ENCODE measurements at regions not wholly inside any gene's neighbourhood (a gene's known extent, or its start where the extent isn't known, plus 50 kb on each side); places are given as distances from the start of the nearest gene placed in this dataset.

DNA sequence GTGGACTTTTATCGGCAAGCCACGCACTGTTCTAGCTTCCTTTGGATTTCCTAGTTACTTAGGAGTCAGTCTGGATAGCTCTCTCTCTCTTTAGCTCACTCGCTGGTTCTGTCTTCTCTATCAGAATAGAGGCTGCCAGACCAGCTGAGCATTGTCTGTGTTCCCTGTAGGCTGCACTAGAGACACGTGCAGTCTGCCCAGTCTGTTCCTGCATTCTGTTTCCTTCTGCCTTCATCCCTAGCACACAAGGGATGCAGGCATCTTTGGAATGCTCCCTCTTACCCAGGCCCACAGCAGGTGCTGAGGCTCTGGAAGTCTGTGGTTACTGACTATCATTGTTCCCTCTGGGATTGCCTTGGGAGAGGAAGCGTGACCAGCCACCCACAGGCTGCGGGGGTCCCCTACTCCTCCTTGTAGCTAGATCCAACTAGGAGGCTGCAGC is 322.8 kb downstream of the ZNF621 start:
- H2AK5ac ChIP-seq (ENCODE audit: low read depth, low read length) = no peak overlapping the region
- no peak overlapping the region for H4K8ac ChIP-seq (ENCODE audit: extremely low read depth, insufficient read depth, low read length)
- H3K23me2 ChIP-seq (ENCODE audit: low read depth, low read length) = no peaks in the 10 kb centered on the region
- no peak overlapping the region for H4K5ac ChIP-seq (ENCODE audit: insufficient read length, low read depth, low read length)
- no peaks in the 10 kb centered on the region for H3K79me2 ChIP-seq (ENCODE audit: control insufficient read depth in 1 of 2, insufficient read depth in 2 of 2, low read length in 2 of 2)
- H2BK5ac ChIP-seq (ENCODE audit: low read depth, low read length) = peak overlapping the region; percentile 74
- H3K14ac ChIP-seq (ENCODE audit: insufficient read length) = no peak overlapping the region
- H3K4me2 ChIP-seq (ENCODE audit: insufficient read depth in 1 of 2, low read depth in 2 of 2, low read length in 2 of 2) = peak overlapping the region; percentile 1 to 24; a peak in 2 of 4 replicates
- peak overlapping the region; percentile 34 for H3K18ac ChIP-seq (ENCODE audit: extremely low read depth, low read length)
- DNase-seq (ENCODE audit: low read depth in 1 of 2, low spot score in 2 of 2) = peak in 1 of 2 experiments; percentile 72
- peak; percentile 94 for FAIRE-seq
- H3K4ac ChIP-seq (replicated peaks; ENCODE audit: insufficient read length, low read depth, low read length) = no peak overlapping the region
- peaks cover 4% of the 10 kb centered on the region in 2 experiments; a peak in 1 of 4 replicates for H3K9me3 ChIP-seq (ENCODE audit: insufficient read depth in 2 of 2, low read depth in 1 of 2, low read length in 1 of 2)
- peak overlapping the region; percentile 82 for H2BK12ac ChIP-seq (ENCODE audit: low read depth, low read length)
- H3K23ac ChIP-seq (ENCODE audit: insufficient read length) = no peak overlapping the region
- no peak overlapping the region for H2BK120ac ChIP-seq (replicated peaks; ENCODE audit: low read depth, low read length)
- H3K36me3 ChIP-seq (ENCODE audit: control insufficient read depth in 2 of 4, insufficient read depth in 4 of 4, low read length in 3 of 4) = no peaks in the 10 kb centered on the region
- no peak overlapping the region for H4K91ac ChIP-seq (replicated peaks; ENCODE audit: insufficient read length, low read length)
- no peak overlapping the region for H3K4me3 ChIP-seq (ENCODE audit: extremely low read depth in 1 of 4, insufficient read depth in 2 of 4, low read depth in 3 of 4, low read length in 4 of 4)
- H3K79me1 ChIP-seq (ENCODE audit: low read depth, low read length) = no peaks in the 10 kb centered on the region
- ChIA-PET POLR2A (ENCODE audit: partially characterized antibody) (interaction anchor here (0.9 to 1.6 kb wide), 3 partner anchors 16 to 351 kb away, joined by 3 to 4 read pairs (median 4); partner anchors contain the start of gene CTNNB1), CTCF (ENCODE audit: partially characterized antibody) (interaction anchor here (0.5 to 3.1 kb wide), 9 partner anchors 23 to 263 kb away, joined by 3 to 12 read pairs (median 3); no protein-coding TSS in a partner anchor)
- no peak overlapping the region for H2BK20ac ChIP-seq (ENCODE audit: low read length)
- WGBS, 2 experiments (ENCODE audit: extremely low coverage in 1 of 2, insufficient coverage in 1 of 2, insufficient read length in 1 of 2, insufficient replicate concordance in 2 of 2, low coverage in 1 of 2, low lambda C conversion rate in 2 of 2, missing lambda C conversion rate in 1 of 2) = 62% methylated on average over 6 of the region's 6 CpGs; no CpG with 5 or more reads in 1 of the 2 experiments
- H3K27ac ChIP-seq (ENCODE audit: low read depth, low read length) = peak overlapping the region; percentile 27; the same call in 1 of the 2 replicates
- no peak overlapping the region for H2AFZ ChIP-seq (ENCODE audit: low read length)
- peak overlapping the region; percentile 31; the same call in 1 of the 2 replicates for H2BK15ac ChIP-seq (ENCODE audit: low read length)
- H3K9ac ChIP-seq (replicated peaks in 1 of 4; ENCODE audit: extremely low read depth in 1 of 4, low read depth in 3 of 4, low read length in 3 of 4) = no peak overlapping the region
- no peak overlapping the region for H3K56ac ChIP-seq (replicated peaks; ENCODE audit: insufficient read length, low read depth, low read length)
- no peaks in the 10 kb centered on the region for H4K20me1 ChIP-seq (replicated peaks in 1 of 2; ENCODE audit: control insufficient read depth in 1 of 2, insufficient read depth in 2 of 2, low read length in 2 of 2)
- H3K4me1 ChIP-seq (replicated peaks in 1 of 4; ENCODE audit: control insufficient read depth in 3 of 4, insufficient read depth in 4 of 4, low read length in 3 of 4) = peaks cover 6 to 10% (median 8%) of the 10 kb centered on the region in 4 experiments; a peak in 6 of 7 replicates
- no peaks in the 10 kb centered on the region for H3K27me3 ChIP-seq (replicated peaks in 1 of 4; ENCODE audit: control insufficient read depth in 3 of 4, extremely low read depth in 1 of 4, insufficient read depth in 3 of 4, low read length in 3 of 4)
- TF ChIP-seq MAFK (IDR thresholded peaks at IDR 0.05; ENCODE audit: low read depth, low read length) = no peak
- 0 out of 2 replicates have a peak, but pooled peaks have one; percentile 9 for TF ChIP-seq SP1 (IDR thresholded peaks at IDR 0.05; ENCODE audit: low read depth, low read length)
- TF ChIP-seq JUN (IDR thresholded peaks at IDR 0.05; ENCODE audit: low read depth, low read length) = no peak
- peak; percentile 49; the same call in 1 of the 2 replicates for TF ChIP-seq YY1 (IDR thresholded peaks at IDR 0.05; ENCODE audit: low read depth, low read length)
- TF ChIP-seq HDAC6 (IDR thresholded peaks at IDR 0.05; ENCODE audit: low read depth, low read length) = no peak
- TF ChIP-seq, protein P1, sequence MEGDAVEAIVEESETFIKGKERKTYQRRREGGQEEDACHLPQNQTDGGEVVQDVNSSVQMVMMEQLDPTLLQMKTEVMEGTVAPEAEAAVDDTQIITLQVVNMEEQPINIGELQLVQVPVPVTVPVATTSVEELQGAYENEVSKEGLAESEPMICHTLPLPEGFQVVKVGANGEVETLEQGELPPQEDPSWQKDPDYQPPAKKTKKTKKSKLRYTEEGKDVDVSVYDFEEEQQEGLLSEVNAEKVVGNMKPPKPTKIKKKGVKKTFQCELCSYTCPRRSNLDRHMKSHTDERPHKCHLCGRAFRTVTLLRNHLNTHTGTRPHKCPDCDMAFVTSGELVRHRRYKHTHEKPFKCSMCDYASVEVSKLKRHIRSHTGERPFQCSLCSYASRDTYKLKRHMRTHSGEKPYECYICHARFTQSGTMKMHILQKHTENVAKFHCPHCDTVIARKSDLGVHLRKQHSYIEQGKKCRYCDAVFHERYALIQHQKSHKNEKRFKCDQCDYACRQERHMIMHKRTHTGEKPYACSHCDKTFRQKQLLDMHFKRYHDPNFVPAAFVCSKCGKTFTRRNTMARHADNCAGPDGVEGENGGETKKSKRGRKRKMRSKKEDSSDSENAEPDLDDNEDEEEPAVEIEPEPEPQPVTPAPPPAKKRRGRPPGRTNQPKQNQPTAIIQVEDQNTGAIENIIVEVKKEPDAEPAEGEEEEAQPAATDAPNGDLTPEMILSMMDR (IDR thresholded peaks at IDR 0.05; ENCODE audit: control extremely low read depth in 1 of 3, insufficient read depth in 1 of 3, low read depth in 1 of 3, low read length in 3 of 3) = peak; percentile 31 to 45 (median 32)
- no peak for TF ChIP-seq POLR2A (IDR thresholded peaks at IDR 0.05; ENCODE audit: control extremely low read depth in 1 of 2, low read depth in 2 of 2, low read length in 2 of 2)
- TF ChIP-seq TCF12 (IDR thresholded peaks at IDR 0.05; ENCODE audit: low read depth, low read length) = peak; percentile 87
- peak; percentile 66 to 76 for TF ChIP-seq RAD21 (IDR thresholded peaks at IDR 0.05 in 1 of 2, conservative IDR thresholded peaks at IDR 0.05 in 1 of 2; ENCODE audit: low read depth in 2 of 2, low read length in 2 of 2)
- peak in 1 of 2 experiments; percentile 75; a peak in 1 of 3 replicates for TF ChIP-seq EP300 (IDR thresholded peaks at IDR 0.05; ENCODE audit: borderline replicate concordance in 1 of 2, low read depth in 2 of 2, low read length in 2 of 2)
